Activated naive CD8-positive, alpha-beta T cell treated with anti-CD3 and anti-CD28 coated beads, Interleukin-2, amount 10 ng/mL, durations not matched to agents 7 days and 5 days (primary cell): ENCODE measurements at regions not wholly inside any gene's neighbourhood (a gene's known extent, or its start where the extent isn't known, plus 50 kb on each side); places are given as distances from the start of the nearest gene placed in this dataset.
"Not testable (repeated sequence)": the region's sequence is repeated elsewhere in the genome, so short reads cannot be mapped to it uniquely, and the experiment has no call there.

Experiments
- ATAC-seq: fragments of 150-1000 bp; cut with Tn5 transposase; one replicate; pipeline ENCODE4 v1.10.0; 2021; ENCODE audit warnings: low read depth, moderate library complexity
- POLR2A ChIA-PET: fragments of 350-600 bp; sonication (Branson Sonifier 250); formaldehyde crosslinking; loops from one replicate; lab custom pipeline; 2021; ENCODE audit warnings: antibody characterized with exemption; lab: Charles Lee
- DNase-seq: peaks from one replicate; pipeline ENCODE4 v3.0.0; 2021
- H3K27ac Mint-ChIP-seq: one replicate; pipeline ENCODE4 v1.8.0; 2022; ENCODE audit warnings: mild to moderate bottlenecking, mixed read lengths
- H3K27me3 Mint-ChIP-seq: one replicate; pipeline ENCODE4 v1.8.0; 2022; ENCODE audit warnings: mild to moderate bottlenecking, moderate library complexity, mixed read lengths
- H3K36me3 Mint-ChIP-seq: one replicate; pipeline ENCODE4 v1.8.0; 2021; ENCODE audit warnings: mild to moderate bottlenecking, mixed read lengths
- H3K4me1 Mint-ChIP-seq: one replicate; pipeline ENCODE4 v1.8.0; 2021; ENCODE audit warnings: mixed read lengths
- H3K4me3 Mint-ChIP-seq: one replicate; pipeline ENCODE4 v1.8.0; 2022; ENCODE audit warnings: mild to moderate bottlenecking, moderate library complexity, mixed read lengths
- H3K9me3 Mint-ChIP-seq: one replicate; pipeline ENCODE4 v1.8.0; 2021; ENCODE audit warnings: mixed read lengths

GRCh38 chr4:149183638-149184037 is 632.0 kb downstream of the IQCM start:
- Mint-ChIP-seq H3K36me3 (no peaks in the 10 kb centered on the region), H3K4me1 (no peaks in the 10 kb centered on the region), H3K27me3 (no peaks in the 10 kb centered on the region), H3K27ac (no peak overlapping the region), H3K4me3 (no peak overlapping the region), H3K9me3 (no peaks in the 10 kb centered on the region)
- DNase-seq = no peak
- POLR2A ChIA-PET = no interaction called here
- no peak for ATAC-seq

GRCh38 chr4:149181459-149181858 is 634.2 kb downstream of the IQCM start:
- POLR2A ChIA-PET, H3K4me3 Mint-ChIP-seq, H3K27me3 Mint-ChIP-seq, DNase-seq, H3K4me1 Mint-ChIP-seq, H3K27ac Mint-ChIP-seq, ATAC-seq, H3K36me3 Mint-ChIP-seq, H3K9me3 Mint-ChIP-seq: not testable (repeated sequence)

- H3K4me3 Mint-ChIP-seq = no peak overlapping the region
- H3K36me3 Mint-ChIP-seq = no peaks in the 10 kb centered on the region
- ATAC-seq = no peak
- H3K4me1 Mint-ChIP-seq = no peaks in the 10 kb centered on the region
- POLR2A ChIA-PET = no interaction called here
- no peak for DNase-seq
- H3K9me3 Mint-ChIP-seq = peaks cover 1% of the 10 kb centered on the region
- H3K27ac Mint-ChIP-seq = no peak overlapping the region
- H3K27me3 Mint-ChIP-seq = no peaks in the 10 kb centered on the region
Observed at GRCh38 chr4:149176039-149176438, 639.6 kb downstream of the IQCM start.

- POLR2A ChIA-PET = no interaction called here
- H3K36me3 Mint-ChIP-seq = no peaks in the 10 kb centered on the region
- H3K4me1 Mint-ChIP-seq = no peaks in the 10 kb centered on the region
- DNase-seq = no peak
- no peaks in the 10 kb centered on the region for H3K27me3 Mint-ChIP-seq
- H3K4me3 Mint-ChIP-seq = no peak overlapping the region
- ATAC-seq = no peak
- peaks cover 1% of the 10 kb centered on the region for H3K9me3 Mint-ChIP-seq
- no peak overlapping the region for H3K27ac Mint-ChIP-seq
Observed at GRCh38 chr4:149175549-149175948, 640.1 kb downstream of the IQCM start.

GRCh38 chr4:149173241-149174013 is 642.2 kb downstream of the IQCM start:
- no peak overlapping the region for H3K4me3 Mint-ChIP-seq
- peaks cover 3% of the 10 kb centered on the region for H3K27me3 Mint-ChIP-seq
- H3K4me1 Mint-ChIP-seq = no peaks in the 10 kb centered on the region
- ATAC-seq (no peak), DNase-seq (no peak)
- POLR2A ChIA-PET = no interaction called here
- H3K27ac Mint-ChIP-seq = no peak overlapping the region
- no peaks in the 10 kb centered on the region for H3K36me3 Mint-ChIP-seq
- peaks cover 1% of the 10 kb centered on the region for H3K9me3 Mint-ChIP-seq

- POLR2A ChIA-PET = no interaction called here
- ATAC-seq (no peak), DNase-seq (no peak)
- Mint-ChIP-seq H3K9me3 (no peaks in the 10 kb centered on the region), H3K4me1 (no peaks in the 10 kb centered on the region), H3K27me3 (peaks cover 4% of the 10 kb centered on the region), H3K36me3 (no peaks in the 10 kb centered on the region), H3K4me3 (no peak overlapping the region), H3K27ac (no peak overlapping the region)
Observed at GRCh38 chr4:149168645-149169044, 647.0 kb downstream of the IQCM start.

GRCh38 chr4:149166876-149167275 is 648.8 kb downstream of the IQCM start:
- POLR2A ChIA-PET = no interaction called here
- ATAC-seq (no peak), DNase-seq (no peak)
- Mint-ChIP-seq H3K27me3 (peaks cover 4% of the 10 kb centered on the region), H3K27ac (no peak overlapping the region), H3K4me1 (no peaks in the 10 kb centered on the region), H3K4me3 (no peak overlapping the region), H3K36me3 (no peaks in the 10 kb centered on the region), H3K9me3 (no peaks in the 10 kb centered on the region)

- ATAC-seq = no peak
- peaks cover 4% of the 10 kb centered on the region for H3K27me3 Mint-ChIP-seq
- no peaks in the 10 kb centered on the region for H3K9me3 Mint-ChIP-seq
- no peak overlapping the region for H3K27ac Mint-ChIP-seq
- no peak overlapping the region for H3K4me3 Mint-ChIP-seq
- DNase-seq = no peak
- H3K4me1 Mint-ChIP-seq = no peaks in the 10 kb centered on the region
- POLR2A ChIA-PET = no interaction called here
- no peaks in the 10 kb centered on the region for H3K36me3 Mint-ChIP-seq
Observed at GRCh38 chr4:149166365-149166764, 649.3 kb downstream of the IQCM start.

- ATAC-seq (no peak), DNase-seq (no peak)
- no peaks in the 10 kb centered on the region for H3K9me3 Mint-ChIP-seq
- no peaks in the 10 kb centered on the region for H3K4me1 Mint-ChIP-seq
- no peak overlapping the region for H3K27ac Mint-ChIP-seq
- no peak overlapping the region for H3K4me3 Mint-ChIP-seq
- H3K27me3 Mint-ChIP-seq = peaks cover 4% of the 10 kb centered on the region
- no peaks in the 10 kb centered on the region for H3K36me3 Mint-ChIP-seq
- POLR2A ChIA-PET = no interaction called here
Observed at GRCh38 chr4:149164282-149164681, 651.4 kb downstream of the IQCM start.

GRCh38 chr4:149161247-149161646 is 654.4 kb downstream of the IQCM start:
- no peak overlapping the region for H3K27ac Mint-ChIP-seq
- H3K9me3 Mint-ChIP-seq = no peaks in the 10 kb centered on the region
- no peaks in the 10 kb centered on the region for H3K4me1 Mint-ChIP-seq

GRCh38 chr4:149160370-149160769 is 655.3 kb downstream of the IQCM start:
- POLR2A ChIA-PET = no interaction called here
- Mint-ChIP-seq H3K9me3 (no peaks in the 10 kb centered on the region), H3K4me1 (no peaks in the 10 kb centered on the region), H3K27ac (no peak overlapping the region), H3K27me3 (peaks cover 2% of the 10 kb centered on the region), H3K4me3 (no peak overlapping the region), H3K36me3 (no peaks in the 10 kb centered on the region)
- no peak for ATAC-seq
- DNase-seq = no peak

More at GRCh38 chr4:149161247-149161646, 654.4 kb downstream of the IQCM start:
- Mint-ChIP-seq H3K36me3 (no peaks in the 10 kb centered on the region), H3K27me3 (peaks cover 2% of the 10 kb centered on the region), H3K4me3 (no peak overlapping the region)
- ATAC-seq (no peak), DNase-seq (no peak)
- POLR2A ChIA-PET = no interaction called here

- Mint-ChIP-seq H3K36me3 (no peaks in the 10 kb centered on the region), H3K9me3 (no peaks in the 10 kb centered on the region), H3K4me1 (no peaks in the 10 kb centered on the region), H3K27me3 (no peaks in the 10 kb centered on the region), H3K27ac (no peak overlapping the region), H3K4me3 (no peak overlapping the region)
- no peak for ATAC-seq
- no peak for DNase-seq
- POLR2A ChIA-PET = no interaction called here
Observed at GRCh38 chr4:149158817-149159216, 656.8 kb downstream of the IQCM start.

- peaks cover 6% of the 10 kb centered on the region for H3K9me3 Mint-ChIP-seq
Observed at GRCh38 chr4:149145803-149146202, 669.8 kb downstream of the IQCM start.

GRCh38 chr4:149144060-149144459 is 671.6 kb downstream of the IQCM start:
- peaks cover 2% of the 10 kb centered on the region for H3K27me3 Mint-ChIP-seq
- peaks cover 6% of the 10 kb centered on the region for H3K9me3 Mint-ChIP-seq
- POLR2A ChIA-PET = no interaction called here
- H3K4me3 Mint-ChIP-seq = no peak overlapping the region
- H3K27ac Mint-ChIP-seq = no peak overlapping the region
- DNase-seq (no peak), ATAC-seq (no peak)
- H3K4me1 Mint-ChIP-seq = no peaks in the 10 kb centered on the region
- H3K36me3 Mint-ChIP-seq = no peaks in the 10 kb centered on the region

More at GRCh38 chr4:149145803-149146202, 669.8 kb downstream of the IQCM start:
- Mint-ChIP-seq H3K4me3 (no peak overlapping the region), H3K4me1 (no peaks in the 10 kb centered on the region), H3K36me3 (no peaks in the 10 kb centered on the region), H3K27ac (no peak overlapping the region), H3K27me3 (peaks cover 2% of the 10 kb centered on the region)
- DNase-seq = no peak
- no peak for ATAC-seq
- POLR2A ChIA-PET = no interaction called here
